GM21360 (cell line): ENCODE measurements at regions not wholly inside any gene's neighbourhood (a gene's known extent, or its start where the extent isn't known, plus 50 kb on each side); places are given as distances from the start of the nearest gene placed in this dataset.
"Not testable (repeated sequence)": the region's sequence is repeated elsewhere in the genome, so short reads cannot be mapped to it uniquely, and the experiment has no call there.

Source experiments
- ATAC-seq: cut with Tn5 transposase; IDR thresholded peaks from one replicate; pipeline ENCODE4 v1.9.1; 2021; ENCODE audit warnings: mild to moderate bottlenecking, moderate library complexity; ENCODE audit not compliant: unreplicated experiment

DNA sequence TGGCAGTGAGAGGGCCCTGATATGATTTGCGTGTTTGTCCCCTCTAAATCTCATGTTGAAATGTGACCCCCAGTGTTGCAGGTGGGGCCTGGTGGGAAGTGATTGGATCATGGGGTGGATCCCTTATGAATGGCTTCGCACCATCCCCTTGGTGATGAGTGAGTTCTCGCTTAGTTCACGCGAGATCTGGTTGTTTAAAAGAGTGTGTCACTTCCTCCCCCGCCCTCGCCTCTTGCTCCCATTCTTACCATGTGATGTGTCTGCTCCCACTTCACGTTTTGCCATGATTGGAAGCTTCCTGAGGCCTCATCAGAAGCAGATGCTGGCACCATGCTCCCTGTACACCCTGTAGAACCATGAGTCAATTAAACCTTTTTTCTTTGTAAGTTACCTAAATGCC lies 319.9 kb upstream of the ID2 start:
- no peak for ATAC-seq

DNA sequence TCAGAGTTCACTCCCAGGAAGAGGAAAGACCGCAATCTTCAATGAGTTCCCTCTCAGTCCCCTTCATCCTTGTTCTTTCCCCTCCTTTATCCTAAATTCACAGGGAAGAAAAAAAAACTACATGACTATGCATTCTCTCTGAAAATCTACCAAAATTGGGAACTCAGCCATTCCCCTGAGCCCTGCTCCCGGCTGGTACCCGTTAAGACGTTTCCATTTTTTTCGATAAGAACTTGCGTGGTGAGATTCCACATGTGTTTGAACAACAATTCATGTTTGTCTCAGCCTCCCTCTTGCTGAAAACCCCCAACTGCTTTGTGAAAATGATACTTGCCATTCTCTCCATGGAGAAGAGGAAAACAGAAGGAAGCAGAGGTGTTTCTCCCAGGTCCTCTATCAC lies 318.7 kb upstream of the ID2 start:
- no peak for ATAC-seq

DNA sequence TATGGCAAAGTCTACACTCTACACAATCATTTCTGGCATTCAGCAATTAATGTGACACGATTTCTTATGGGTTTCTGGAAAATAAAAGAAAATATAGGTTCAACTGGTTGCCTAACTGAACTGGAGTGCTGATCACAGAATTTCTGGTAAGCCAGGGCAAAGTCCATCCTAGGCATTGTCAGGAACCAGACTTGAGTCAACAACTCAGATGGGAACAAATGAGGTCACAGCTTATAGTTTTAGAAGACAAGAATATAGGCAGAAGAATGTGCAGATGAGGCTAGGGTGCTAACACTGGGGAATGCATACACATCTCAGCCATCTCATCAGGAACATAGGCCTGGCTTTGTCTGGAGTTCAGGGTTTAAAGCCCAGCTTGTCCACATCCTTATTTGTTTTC lies 317.2 kb upstream of the ID2 start:
- no peak for ATAC-seq

DNA sequence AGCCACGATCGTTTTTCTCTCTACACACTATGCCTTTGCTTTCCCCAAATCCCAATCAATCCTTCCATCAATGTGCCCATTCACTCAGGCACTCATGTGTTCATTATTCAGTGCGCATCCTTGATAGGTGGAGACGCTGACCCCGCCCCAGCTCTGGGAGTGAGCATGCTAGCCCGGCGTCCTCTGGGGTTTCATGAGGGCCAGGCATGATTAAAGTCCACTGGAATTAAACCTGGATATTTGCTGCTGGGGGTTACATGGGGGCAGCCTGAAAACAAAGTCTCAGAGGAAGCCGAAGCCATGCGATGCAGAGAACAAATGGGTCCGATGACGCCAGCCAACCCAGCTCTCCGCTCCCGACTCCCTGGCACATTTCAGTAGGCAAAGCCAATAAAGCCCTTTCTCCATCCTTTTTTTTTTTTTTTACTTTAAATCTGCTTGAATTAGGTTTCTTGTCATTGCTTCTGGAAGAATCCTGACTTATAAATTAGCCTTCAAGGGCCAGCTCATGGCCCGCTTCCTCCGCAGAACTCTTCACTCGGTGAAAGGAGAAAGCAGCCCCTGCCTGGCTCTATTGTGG lies 316.4 kb upstream of the ID2 start:
- ATAC-seq: no peak

DNA sequence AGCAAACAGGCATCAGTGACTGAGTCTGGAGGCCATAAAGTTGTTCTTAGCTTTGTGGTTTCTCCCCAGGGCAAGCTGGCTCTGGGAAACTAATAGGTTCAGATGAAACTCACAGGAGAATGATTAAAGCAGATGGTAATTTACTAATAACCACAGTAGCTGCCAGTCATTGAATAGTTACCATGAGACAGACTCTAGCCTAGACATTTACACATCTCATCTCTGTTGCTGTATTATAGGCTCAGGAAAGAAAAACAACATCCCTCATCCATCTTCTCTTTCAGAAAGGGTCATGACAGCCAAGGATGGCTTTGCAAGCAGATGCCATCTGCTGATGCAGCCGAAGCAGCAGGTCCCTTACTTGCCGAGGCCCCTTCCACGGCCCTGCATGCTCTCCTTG lies 314.0 kb upstream of the ID2 start:
- ATAC-seq: no peak

DNA sequence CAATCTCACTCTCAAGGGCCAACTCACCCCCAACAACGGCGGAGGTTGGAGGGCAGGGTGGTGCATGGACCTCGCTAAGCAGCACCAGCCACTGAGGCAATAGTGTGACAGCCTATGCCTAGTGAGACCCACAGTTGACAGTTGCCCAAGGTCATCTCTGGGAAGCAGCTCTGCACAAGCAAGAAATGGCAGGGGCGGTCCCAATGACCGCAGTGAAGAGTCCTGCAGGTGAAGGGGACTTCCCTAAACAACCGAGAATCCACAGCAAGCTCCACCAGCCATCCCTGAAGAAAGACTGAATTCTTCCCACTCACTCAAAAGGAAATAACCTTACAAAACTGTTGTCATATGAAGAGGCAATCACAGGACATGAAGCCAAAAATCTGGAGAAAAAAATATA lies 313.4 kb upstream of the ID2 start:
- peak; percentile 55 for ATAC-seq

DNA sequence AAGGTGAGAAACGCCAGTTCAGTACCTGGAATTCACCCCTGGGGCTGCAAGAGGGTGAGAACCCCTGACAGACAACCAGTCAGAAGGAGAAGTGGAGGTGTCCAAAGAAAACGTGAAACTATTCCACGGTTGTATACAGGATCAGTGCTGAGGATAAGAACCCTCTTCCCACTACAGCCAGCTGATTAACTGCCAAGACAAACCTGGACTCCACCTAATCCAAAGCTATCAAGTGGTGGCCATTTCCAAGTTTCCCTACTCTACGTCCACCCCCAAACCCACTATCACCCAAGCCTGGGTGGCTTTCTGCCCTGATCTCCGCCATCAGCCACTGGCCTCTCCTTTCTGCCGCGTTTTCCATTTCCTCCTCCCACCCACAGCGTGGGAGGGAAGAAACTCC lies 312.3 kb upstream of the ID2 start:
- ATAC-seq: no peak

DNA sequence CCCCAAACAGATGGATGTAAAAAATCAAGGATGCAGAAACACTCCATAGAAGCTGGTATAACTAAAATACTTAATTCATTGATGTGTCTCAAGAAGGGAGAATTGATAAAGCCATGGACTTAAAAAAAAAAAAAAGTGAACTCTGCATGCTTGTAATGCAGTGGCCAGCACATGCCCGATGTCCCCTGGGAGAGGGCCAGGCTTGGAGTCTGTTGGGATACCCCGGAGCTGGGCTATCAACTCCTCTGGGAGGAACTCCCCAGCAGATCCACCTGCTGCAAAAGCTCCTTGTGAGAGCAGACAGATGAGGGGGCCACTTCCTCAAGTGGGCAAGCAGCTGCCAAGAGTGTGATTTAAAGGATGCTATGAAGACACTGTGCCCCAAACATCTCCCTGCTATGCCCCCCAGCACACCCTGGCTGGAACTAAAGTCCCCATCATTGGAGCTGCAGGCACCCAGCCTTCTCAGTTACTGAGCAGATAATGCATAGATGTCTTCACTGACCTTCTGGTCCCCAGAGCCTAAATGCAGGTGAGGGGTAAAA lies 311.5 kb upstream of the ID2 start:
- ATAC-seq: no peak

DNA sequence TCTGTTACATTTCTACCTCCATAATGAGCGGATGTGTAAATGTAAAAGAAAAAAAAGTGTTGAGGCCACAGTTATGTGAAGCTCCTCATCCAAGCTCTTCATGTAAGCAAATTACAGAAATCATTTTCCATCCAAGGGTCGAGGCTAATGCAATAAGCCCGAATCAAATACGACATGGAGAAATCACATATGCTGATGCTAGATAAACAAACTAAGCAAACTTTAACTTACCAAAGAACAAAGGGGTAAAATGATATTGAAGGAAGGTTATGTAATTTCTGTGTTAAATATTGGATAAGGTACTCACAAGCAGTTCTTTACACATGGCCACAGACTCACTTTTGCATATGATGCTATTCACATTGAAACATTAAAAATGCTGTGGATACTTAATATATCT lies 310.2 kb upstream of the ID2 start:
- no peak for ATAC-seq

DNA sequence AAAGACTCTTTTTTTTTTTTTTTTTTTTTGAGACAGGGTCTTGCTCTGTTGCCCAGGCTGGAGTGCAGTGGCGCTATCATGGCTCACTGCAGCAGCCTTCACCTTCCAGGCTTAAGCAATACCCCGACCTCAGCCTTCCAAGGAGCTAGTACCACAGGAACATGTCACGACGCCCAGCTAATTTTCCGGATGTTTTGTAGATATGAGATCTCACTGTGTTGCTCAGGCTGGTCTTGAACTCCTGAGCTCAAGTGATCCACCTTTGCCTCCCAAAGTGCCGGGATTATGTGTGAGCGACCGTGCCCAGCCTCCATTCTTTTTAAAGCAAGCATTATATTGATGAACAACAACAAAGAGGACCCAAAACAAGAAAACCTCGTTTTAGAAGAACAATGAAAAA lies 307.1 kb upstream of the ID2 start:
- no peak for ATAC-seq

DNA sequence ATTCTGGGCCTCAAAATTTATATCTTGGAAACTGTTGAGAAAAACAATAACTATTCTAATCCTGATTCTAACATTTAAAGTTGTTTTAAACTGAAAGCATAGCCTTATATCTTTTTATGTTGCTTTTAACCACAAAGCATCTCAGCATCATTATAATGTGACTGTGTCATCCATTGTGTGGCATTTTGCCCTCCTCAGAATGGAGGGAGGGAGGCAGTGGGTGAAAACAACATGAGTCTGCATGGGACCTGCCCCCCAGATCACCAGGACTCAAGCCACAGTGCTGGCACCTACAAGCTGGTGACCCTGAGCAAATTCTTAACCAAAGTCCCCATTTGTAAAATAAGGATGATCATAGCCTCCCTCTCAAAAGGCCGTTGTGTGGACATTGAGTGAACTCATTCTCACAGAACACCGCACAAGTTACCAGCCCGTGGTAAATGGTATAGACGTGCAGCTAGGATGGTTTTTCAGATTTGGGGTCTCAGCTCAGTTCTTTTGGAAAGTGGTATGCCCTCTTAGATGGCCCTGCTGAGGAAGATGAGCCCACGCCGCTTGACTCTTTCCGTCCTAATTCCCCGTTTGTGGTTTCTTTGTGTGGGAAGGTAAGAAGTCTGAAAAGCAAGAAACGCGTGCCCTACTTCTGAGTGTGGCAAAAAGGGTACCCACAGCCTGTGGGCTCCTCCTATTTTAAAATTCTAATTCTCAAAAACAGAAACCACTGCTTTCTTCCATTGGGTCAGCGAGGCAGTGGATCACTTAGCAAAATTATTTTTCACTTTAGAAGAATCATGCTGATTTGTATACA lies 305.0 kb upstream of the ID2 start:
- ATAC-seq: no peak

DNA sequence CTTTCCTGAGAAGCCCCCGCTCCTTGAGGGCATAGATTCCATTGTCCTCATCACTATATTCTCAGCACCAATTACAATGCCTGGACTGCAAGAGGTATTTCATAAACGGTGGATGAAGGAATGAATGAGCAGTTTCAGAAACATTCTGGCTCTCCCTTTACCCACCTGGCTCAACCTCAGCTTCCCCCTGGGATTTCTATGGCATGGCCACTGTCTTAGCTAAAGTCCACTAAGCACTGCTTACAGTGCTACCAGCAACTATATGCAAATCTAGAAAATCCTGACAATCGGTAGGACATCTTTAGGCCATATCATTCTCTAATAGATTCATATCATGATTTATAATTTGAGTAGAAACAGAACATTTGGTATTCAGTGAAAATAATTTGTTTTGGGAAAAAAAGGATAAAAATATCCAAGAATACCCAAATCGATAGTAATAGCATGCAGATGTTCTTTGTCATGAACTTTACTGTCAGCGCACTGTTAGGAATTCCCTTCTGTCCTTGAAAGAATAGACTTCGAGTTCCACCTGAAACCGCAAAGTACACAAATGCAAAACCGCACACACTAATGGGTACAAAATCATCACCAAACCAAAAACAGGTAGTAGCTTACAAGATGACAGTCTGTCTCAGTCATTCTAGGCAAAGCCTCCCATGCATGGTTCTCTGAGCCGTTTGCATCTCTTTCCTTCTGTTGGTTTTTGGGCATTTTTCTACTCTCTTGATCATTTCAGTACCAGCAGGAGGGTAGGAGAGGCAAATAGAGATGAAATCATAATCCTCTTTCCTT lies 303.6 kb upstream of the ID2 start:
- peak; percentile 85 for ATAC-seq

DNA sequence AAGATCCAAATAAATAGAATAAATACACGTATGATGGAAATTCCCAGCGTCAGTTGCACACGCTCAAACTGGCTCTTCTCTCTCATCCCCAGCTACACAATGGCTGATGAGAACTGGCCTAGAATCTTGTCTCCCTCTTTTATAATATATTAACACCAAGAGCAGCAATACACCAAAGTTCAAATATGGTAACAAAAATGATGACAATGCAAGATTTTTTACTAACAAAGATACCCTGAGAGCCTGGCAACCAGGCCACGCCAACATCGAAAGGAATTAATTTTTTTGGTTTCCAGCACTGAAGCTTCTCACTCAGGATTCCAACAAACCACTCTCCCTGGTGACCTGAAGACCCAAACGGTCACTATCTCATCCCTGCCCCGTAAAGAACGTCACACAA lies 302.7 kb upstream of the ID2 start:
- no peak for ATAC-seq

DNA sequence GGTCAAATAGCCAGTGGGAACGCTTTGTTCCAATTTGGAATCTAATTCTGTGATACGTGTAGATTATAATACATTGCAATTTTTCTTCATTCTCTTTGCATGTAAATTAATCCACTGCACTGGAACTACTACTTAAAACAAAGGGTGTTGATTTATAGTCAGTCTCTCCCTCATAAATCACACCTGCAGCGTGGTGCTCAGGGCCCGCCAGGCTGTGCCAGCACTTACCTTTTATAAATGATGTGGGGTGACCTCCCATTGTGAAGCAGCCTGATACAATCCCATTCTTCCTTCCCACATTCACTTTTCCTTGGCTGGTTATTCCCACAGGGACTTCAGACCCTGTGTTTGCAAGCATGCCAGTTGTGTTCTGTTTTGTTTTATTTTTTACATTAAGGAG lies 302.3 kb upstream of the ID2 start:
- no peak for ATAC-seq

DNA sequence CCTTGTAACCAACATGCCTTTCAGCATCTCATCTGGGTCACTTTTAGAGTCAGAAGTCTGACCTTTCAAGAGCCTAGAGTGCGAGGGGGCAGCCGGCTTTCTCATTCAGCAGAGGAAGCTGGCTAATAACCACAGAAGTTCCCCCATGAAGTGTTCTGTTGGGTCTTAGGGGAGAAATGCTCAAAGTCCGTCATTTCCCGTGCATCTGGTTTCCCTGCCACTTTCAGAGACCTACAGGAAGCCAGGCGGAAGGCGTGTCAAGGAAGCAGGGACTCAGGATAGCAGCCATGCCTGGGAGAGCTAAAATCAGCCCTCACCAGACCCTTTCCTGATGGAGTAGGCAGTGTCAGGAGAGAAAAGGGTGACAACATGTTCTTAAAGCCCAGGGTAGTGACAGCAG lies 301.8 kb upstream of the ID2 start:
- no peak for ATAC-seq

DNA sequence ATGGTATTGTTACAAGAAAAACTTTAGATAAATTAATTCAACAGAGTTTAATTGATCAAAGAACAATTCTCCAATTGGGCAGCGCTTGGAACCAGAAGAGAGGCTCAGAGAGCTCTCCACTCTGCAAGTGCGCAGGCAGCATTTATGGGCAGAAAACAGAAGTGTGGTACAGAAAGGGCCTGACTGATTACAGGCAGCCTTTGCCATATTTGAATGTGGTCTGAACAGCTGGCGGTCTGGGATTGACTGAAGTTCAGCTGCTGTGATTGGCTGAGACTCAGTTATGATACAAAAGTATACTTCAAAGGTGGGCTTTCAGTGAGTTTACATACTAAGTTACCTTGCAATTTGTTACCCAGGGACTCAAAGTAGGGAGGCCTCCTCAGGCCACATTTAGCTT lies 301.3 kb upstream of the ID2 start:
- ATAC-seq: no peak

DNA sequence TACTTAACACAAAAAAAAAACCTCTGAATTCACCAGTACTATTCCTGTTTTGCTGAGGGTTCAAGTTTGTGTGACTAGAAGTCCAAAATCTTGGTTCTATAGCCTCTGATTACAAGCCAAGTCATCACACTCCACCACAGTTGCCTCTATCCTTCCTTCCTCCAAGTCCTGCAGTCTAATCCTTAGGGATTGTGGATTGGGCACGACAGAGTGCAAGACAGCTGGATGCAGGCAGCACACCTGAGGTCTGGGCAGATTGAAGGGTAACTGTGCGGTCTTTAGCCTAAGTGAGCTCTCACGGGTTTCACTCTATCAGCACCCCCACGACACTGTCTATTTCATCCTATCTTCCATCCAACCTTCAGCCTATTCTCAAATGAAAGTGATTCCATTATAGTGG lies 299.4 kb upstream of the ID2 start:
- no peak for ATAC-seq

DNA sequence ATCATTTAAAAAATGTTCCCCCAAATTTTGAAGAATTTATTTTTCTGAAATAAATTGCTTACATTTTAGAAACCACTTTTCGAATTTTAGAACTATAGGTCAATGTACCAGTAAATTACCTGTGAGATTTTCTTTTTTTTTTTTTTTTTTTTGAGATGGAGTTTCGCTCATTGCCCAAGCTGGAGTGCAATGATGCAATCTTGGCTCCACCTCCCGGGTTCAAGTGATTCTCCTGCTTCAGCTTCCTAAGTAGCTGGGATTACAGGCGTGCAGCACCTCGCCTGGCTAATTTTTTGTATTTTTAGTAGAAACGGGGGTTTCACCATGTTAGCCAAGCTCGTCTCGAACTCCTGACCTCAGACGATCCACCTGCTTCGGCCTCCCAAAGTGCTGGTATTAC lies 295.1 kb upstream of the ID2 start:
- ATAC-seq: not testable (repeated sequence)

DNA sequence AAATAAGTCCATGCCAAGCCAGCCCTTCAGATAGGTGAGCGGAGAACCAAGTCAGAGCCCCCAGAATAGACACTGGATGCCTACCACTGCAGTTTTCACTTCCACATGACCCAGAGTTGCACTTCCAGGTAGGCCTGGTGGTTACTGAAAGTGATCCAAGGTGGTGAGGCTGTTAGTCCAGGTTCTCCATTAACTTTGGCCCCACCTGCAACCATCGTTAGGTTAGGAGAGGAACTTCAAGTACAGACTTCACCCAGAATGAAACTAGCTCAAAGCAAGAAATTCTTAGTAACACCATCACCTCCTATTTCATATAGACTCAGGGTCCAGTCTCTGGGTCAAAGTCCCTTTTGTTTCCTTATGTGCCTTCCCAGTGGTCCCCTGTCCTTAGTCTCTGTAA lies 293.1 kb upstream of the ID2 start:
- ATAC-seq: no peak

DNA sequence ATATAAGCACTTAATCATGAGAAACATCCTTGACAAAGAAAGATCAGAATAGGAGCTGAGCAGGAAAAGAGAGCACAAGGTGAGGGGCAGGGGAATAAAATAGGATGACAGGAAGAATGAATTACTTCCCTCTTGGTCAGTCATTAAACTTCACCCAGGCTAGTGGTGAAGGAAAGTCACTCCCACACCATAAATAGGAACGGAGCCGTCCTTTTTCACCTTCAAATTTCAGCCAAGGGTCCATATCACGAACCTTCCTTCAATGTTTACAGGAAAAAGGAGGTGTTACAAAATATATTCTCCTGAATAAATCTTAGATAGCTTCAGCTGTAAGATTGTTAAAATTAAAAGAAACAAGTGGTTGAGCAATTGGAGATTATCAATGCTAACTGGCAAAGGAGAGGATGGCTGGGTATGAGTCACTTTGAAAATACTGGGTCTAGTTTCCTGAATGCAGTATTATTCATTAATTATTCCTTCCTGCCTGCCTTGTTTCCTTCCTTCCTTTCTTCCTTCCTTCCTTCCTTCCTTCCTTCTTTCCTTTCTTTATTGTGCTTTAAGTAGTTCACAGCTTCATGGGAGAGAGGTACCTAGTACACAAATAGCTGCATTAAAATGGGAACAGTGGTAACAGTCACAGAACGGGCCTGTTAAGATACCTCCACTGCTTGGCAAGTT lies 292.3 kb upstream of the ID2 start:
- ATAC-seq: no peak

DNA sequence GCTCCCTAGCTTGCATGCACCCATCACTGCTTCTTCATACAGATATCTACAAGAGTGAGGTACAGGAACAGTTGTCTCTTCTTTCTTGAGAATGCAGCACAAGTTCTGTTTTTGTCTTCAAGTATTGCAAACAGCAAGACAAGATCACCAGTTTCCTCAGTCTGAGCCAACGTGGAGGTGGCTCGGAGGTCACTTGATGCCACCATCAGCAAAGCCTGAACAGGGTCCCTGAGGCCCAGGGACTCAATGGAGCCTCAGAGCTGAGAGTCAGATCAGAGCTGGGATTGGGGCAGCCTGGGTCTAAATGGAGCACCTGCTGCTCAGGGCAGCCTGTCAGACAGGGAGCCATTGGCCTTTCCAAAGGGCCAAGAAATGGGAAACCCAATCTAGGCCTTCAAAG lies 290.7 kb upstream of the ID2 start:
- no peak for ATAC-seq
